A549 (cell line): ENCODE measurements at regions not wholly inside any gene's neighbourhood (a gene's known extent, or its start where the extent isn't known, plus 50 kb on each side); places are given as distances from the start of the nearest gene placed in this dataset.

Source experiments
- ATAC-seq, 2 experiments: fragments of 200-7000 bp in 1 of 2; fragments of >200 bp in 1 of 2; cut with Nextera tagmentation in 1 of 2; cut with Tn5 transposase in 1 of 2; 3 replicates each; pipeline versions ENCODE4 v1.8.0 to v1.9.1; 2018 to 2020; ENCODE audit warnings: mild to moderate bottlenecking in 1 of 2, moderate library complexity in 1 of 2
- CTCF ChIA-PET: fragments of 300-600 bp; sonication (Branson Sonifier 250); formaldehyde crosslinking; extraction: SDS; loops from one replicate; lab custom pipeline; 2021; ENCODE audit warnings: antibody characterized with exemption, inconsistent platforms; lab: Yijun Ruan, JAX
- POLR2A ChIA-PET: fragments of 350-600 bp; formaldehyde crosslinking; extraction: SDS; loops from one replicate; lab custom pipeline; 2021; ENCODE audit warnings: antibody characterized with exemption, inconsistent platforms; lab: Yijun Ruan, JAX
- DNase-seq, 2 experiments: peaks; one replicate each; pipeline versions ENCODE4 v3.0.0 to v3.0.0-alpha.2; 2011 to 2016; ENCODE audit warnings: low read depth in 1 of 2, low spot score in 1 of 2
- FAIRE-seq: peaks from 2 replicates; lab custom pipeline; 2011; peaks lifted over from hg19 to GRCh38; lab: Jason Lieb, UNC
- H3K27ac ChIP-seq, 2 experiments: fragments of >200 bp; sonication (Bioruptor Twin); formaldehyde crosslinking; 3 replicates each; pipeline ENCODE4 v1.5.1; 2016 to 2017
- H3K4me1 ChIP-seq: fragments of >200 bp; sonication (Bioruptor Twin); formaldehyde crosslinking; 3 replicates; pipeline ENCODE4 v1.6.1; 2016
- H3K4me2 ChIP-seq: fragments of >200 bp; sonication (Bioruptor Twin); formaldehyde crosslinking; 3 replicates; pipeline ENCODE4 v1.6.1; 2016
- H3K4me3 ChIP-seq: fragments of >200 bp; sonication (Bioruptor Twin); formaldehyde crosslinking; 3 replicates; pipeline ENCODE4 v1.5.1; 2016
- H3K9me3 ChIP-seq: fragments of >200 bp; sonication (Bioruptor Twin); formaldehyde crosslinking; 3 replicates; pipeline ENCODE4 v1.6.1; 2016
- BHLHE40 ChIP-seq: IDR thresholded peaks from 2 replicates; pipeline ENCODE4 v1.6.1; 2012; ENCODE audit warnings: low read depth, low read length, inconsistent platforms
- CBX2 ChIP-seq: fragments of 200-600 bp; sonication (generic); IDR thresholded peaks from 2 replicates; pipeline ENCODE4 v1.6.1; 2016; ENCODE audit warnings: low read depth, mild to moderate bottlenecking, borderline replicate concordance
- CBX8 ChIP-seq: fragments of 200-600 bp; sonication (generic); IDR thresholded peaks from 2 replicates; pipeline ENCODE4 v1.6.1; 2016
- CHD4 ChIP-seq: fragments of 200-600 bp; sonication (generic); IDR thresholded peaks from 2 replicates; pipeline ENCODE4 v1.6.1; 2016; ENCODE audit warnings: antibody characterized with exemption, mild to moderate bottlenecking, borderline replicate concordance
- EP300 ChIP-seq, 2 experiments: fragments of >200 bp; sonication (Bioruptor Twin); formaldehyde crosslinking; IDR thresholded peaks; 2 replicates in 1 of 2; 3 replicates in 1 of 2; pipeline ENCODE4 v1.6.1; 2016 to 2017
- FOXS1 ChIP-seq: fragments of 250-450 bp; sonication (Bioruptor Pico); IDR thresholded peaks from 2 replicates; pipeline ENCODE4 v1.5.0; 2020; ENCODE audit warnings: mild to moderate bottlenecking, moderate library complexity
- HOXB13 ChIP-seq: fragments of 250-450 bp; sonication (Bioruptor Pico); IDR thresholded peaks from 2 replicates; pipeline ENCODE4 v1.5.0; 2020; ENCODE audit warnings: low read depth, mild to moderate bottlenecking, moderate library complexity
- HOXB5 ChIP-seq: fragments of 250-450 bp; sonication (Bioruptor Pico); IDR thresholded peaks from 2 replicates; pipeline ENCODE4 v1.5.0; 2020; ENCODE audit warnings: mild to moderate bottlenecking, moderate library complexity
- RAD21 ChIP-seq, 2 experiments: fragments of >200 bp in 1 of 2; sonication (Bioruptor Twin) in 1 of 2; formaldehyde crosslinking in 1 of 2; IDR thresholded peaks in 1 of 2; conservative IDR thresholded peaks in 1 of 2; 2 replicates in 1 of 2; 3 replicates in 1 of 2; pipeline ENCODE4 v1.6.1; 2012 to 2018; ENCODE audit warnings: inconsistent platforms in 1 of 2
- RARB ChIP-seq: fragments of 250-450 bp; sonication (Bioruptor Pico); IDR thresholded peaks from 2 replicates; pipeline ENCODE4 v1.8.0; 2021; ENCODE audit warnings: mild to moderate bottlenecking, moderate library complexity
- RFX5 ChIP-seq: fragments of 450-650 bp; IDR thresholded peaks from 2 replicates; pipeline ENCODE4 v1.7.1; 2014; ENCODE audit warnings: antibody characterized with exemption, mild to moderate bottlenecking, moderate library complexity
- RNF2 ChIP-seq: fragments of 200-600 bp; sonication (generic); IDR thresholded peaks from 2 replicates; pipeline ENCODE4 v1.6.1; 2016; ENCODE audit warnings: low read depth, mild to moderate bottlenecking, antibody characterized with exemption, moderate library complexity, borderline replicate concordance
- TFCP2L1 ChIP-seq: fragments of 250-450 bp; sonication (Bioruptor Pico); IDR thresholded peaks from 2 replicates; pipeline ENCODE4 v1.5.0; 2021; ENCODE audit warnings: mild to moderate bottlenecking
- ZFP36 ChIP-seq: fragments of 450-650 bp; IDR thresholded peaks from 2 replicates; pipeline ENCODE4 v1.6.1; 2014; ENCODE audit warnings: borderline replicate concordance; ENCODE audit not compliant: partially characterized antibody
- ZSCAN20 ChIP-seq: fragments of 250-450 bp; sonication (Bioruptor Pico); IDR thresholded peaks from 2 replicates; pipeline ENCODE4 v1.8.0; 2022; ENCODE audit warnings: mild to moderate bottlenecking, moderate library complexity
- WGBS: methylation state at CpG from one replicate; pipeline ENCODE4 v1.1.6; 2017; ENCODE audit errors: missing lambda C conversion rate; 5-methylcytosine and 5-hydroxymethylcytosine counted together
- TF ChIP-seq, protein P1 (sequence below): IDR thresholded peaks from 2 replicates; pipeline ENCODE4 v1.6.1; 2012
- TF ChIP-seq, protein P2 (sequence below): IDR thresholded peaks from 2 replicates; pipeline ENCODE4 v1.6.1; 2012
- TF ChIP-seq, protein P3 (sequence below): IDR thresholded peaks from 2 replicates; pipeline ENCODE4 v1.6.1; 2012; ENCODE audit warnings: low read depth, borderline replicate concordance
- TF ChIP-seq, protein P4 (sequence below): fragments of 200-600 bp; sonication (generic); IDR thresholded peaks from 2 replicates; pipeline ENCODE4 v1.6.1; 2016; ENCODE audit warnings: antibody characterized with exemption, mild to moderate bottlenecking, moderate library complexity

DNA sequence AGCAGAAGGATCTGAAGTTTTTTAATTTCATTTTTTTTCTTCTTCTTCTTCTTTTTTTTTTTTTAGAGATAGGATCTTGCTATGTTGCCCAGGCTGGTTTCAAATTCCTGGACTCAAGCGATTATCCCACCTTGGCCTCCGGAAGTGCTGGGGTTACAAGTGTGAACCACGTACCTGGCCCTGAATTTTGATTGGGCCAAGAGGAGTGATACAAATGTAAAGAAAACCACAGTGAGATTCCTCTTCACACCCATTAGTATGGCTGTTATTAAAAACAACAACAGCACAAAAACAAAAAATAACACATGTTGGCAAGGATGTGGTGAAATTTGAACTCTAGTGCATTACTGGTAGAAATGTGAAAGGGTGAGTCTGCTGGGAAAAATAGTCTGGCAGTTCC is 79.1 kb downstream of the KLF4 start:
- FAIRE-seq (no peak), DNase-seq (no peak), ATAC-seq (no peak)
- no peak overlapping the region for H3K27ac ChIP-seq
- WGBS = 71% methylated on average over 3 of the region's 3 CpGs
- H3K4me3 ChIP-seq = no peak overlapping the region
- POLR2A ChIA-PET = no interaction called here
- H3K4me2 ChIP-seq = no peak overlapping the region
- no peak for TF ChIP-seq ZSCAN20 (CRISPR knock-in tag)
- H3K4me1 ChIP-seq = no peaks in the 10 kb centered on the region
- CTCF ChIA-PET = no interaction called here
- no peaks in the 10 kb centered on the region for H3K9me3 ChIP-seq

DNA sequence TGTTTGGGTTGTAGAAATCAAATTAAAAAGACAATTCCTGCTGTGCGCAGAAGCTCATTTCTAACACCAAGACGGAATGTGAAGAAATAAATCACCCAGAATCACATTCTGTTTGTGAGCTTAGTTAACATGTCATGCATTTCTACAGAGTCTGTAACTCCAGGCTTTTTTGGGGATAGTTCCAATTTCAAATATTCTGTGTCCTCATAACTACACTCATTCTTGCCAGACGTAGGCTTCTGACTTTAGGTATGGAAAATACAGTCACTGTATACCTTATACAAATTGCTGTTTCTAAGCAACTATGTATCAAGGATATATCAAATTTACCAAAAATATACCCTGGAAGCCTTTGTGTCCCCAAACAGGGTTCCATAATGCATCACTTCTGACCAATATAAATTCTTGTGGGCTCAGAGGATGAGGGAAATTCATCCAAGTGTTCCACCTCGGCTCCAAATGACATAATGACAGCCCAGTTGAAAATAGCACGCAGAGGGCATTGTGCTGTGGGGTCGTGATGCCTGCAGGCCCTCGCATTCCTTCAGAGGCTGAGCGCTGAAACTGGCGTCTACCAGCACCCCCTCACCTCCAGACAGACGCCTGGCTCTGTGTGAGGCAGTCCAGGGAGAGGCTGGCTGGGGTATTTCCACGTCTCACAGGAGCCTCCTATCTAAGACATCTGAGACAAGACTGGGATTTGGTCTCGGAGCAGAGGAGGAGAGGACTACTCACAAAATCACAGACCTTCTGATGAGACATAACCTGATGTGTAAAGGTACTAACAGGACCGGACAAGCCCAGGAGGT is 79.8 kb downstream of the KLF4 start:
- H3K4me3 ChIP-seq = no peak overlapping the region
- H3K27ac ChIP-seq = no peak overlapping the region
- CTCF ChIA-PET = interaction anchor here (1.0 to 1.5 kb wide), 2 partner anchors 13 to 69 kb away, joined by 3 to 4 read pairs; no protein-coding TSS in a partner anchor
- WGBS = 64% methylated on average over 13 of the region's 13 CpGs
- POLR2A ChIA-PET = no interaction called here
- ATAC-seq (no peak; a peak in 1 of 6 replicates), DNase-seq (no peak), FAIRE-seq (no peak)
- H3K9me3 ChIP-seq = no peaks in the 10 kb centered on the region
- no peaks in the 10 kb centered on the region for H3K4me1 ChIP-seq
- no peak for TF ChIP-seq RAD21 (conservative IDR thresholded peaks at IDR 0.05 in 1 of 2, IDR thresholded peaks at IDR 0.05 in 1 of 2)
- TF ChIP-seq CHD4 = no peak
- no peak for TF ChIP-seq BHLHE40
- no peak for TF ChIP-seq HOXB5 (CRISPR knock-in tag)
- no peak for TF ChIP-seq FOXS1 (CRISPR knock-in tag)
- TF ChIP-seq HOXB13 (CRISPR knock-in tag) = no peak
- TF ChIP-seq CBX8 = no peak
- no peak for TF ChIP-seq RNF2
- TF ChIP-seq, protein P1, sequence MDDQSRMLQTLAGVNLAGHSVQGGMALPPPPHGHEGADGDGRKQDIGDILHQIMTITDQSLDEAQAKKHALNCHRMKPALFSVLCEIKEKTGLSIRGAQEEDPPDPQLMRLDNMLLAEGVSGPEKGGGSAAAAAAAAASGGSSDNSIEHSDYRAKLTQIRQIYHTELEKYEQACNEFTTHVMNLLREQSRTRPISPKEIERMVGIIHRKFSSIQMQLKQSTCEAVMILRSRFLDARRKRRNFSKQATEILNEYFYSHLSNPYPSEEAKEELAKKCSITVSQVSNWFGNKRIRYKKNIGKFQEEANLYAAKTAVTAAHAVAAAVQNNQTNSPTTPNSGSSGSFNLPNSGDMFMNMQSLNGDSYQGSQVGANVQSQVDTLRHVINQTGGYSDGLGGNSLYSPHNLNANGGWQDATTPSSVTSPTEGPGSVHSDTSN = no peak
- TF ChIP-seq, protein P2, sequence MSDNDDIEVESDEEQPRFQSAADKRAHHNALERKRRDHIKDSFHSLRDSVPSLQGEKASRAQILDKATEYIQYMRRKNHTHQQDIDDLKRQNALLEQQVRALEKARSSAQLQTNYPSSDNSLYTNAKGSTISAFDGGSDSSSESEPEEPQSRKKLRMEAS = no peak
- no peak for TF ChIP-seq EP300 (IDR thresholded peaks at IDR 0.05)
- TF ChIP-seq ZFP36 = no peak
- TF ChIP-seq, protein P3, sequence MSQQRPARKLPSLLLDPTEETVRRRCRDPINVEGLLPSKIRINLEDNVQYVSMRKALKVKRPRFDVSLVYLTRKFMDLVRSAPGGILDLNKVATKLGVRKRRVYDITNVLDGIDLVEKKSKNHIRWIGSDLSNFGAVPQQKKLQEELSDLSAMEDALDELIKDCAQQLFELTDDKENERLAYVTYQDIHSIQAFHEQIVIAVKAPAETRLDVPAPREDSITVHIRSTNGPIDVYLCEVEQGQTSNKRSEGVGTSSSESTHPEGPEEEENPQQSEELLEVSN = no peak
- TF ChIP-seq, protein P4, sequence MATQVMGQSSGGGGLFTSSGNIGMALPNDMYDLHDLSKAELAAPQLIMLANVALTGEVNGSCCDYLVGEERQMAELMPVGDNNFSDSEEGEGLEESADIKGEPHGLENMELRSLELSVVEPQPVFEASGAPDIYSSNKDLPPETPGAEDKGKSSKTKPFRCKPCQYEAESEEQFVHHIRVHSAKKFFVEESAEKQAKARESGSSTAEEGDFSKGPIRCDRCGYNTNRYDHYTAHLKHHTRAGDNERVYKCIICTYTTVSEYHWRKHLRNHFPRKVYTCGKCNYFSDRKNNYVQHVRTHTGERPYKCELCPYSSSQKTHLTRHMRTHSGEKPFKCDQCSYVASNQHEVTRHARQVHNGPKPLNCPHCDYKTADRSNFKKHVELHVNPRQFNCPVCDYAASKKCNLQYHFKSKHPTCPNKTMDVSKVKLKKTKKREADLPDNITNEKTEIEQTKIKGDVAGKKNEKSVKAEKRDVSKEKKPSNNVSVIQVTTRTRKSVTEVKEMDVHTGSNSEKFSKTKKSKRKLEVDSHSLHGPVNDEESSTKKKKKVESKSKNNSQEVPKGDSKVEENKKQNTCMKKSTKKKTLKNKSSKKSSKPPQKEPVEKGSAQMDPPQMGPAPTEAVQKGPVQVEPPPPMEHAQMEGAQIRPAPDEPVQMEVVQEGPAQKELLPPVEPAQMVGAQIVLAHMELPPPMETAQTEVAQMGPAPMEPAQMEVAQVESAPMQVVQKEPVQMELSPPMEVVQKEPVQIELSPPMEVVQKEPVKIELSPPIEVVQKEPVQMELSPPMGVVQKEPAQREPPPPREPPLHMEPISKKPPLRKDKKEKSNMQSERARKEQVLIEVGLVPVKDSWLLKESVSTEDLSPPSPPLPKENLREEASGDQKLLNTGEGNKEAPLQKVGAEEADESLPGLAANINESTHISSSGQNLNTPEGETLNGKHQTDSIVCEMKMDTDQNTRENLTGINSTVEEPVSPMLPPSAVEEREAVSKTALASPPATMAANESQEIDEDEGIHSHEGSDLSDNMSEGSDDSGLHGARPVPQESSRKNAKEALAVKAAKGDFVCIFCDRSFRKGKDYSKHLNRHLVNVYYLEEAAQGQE = no peak
- no peak for TF ChIP-seq RFX5
- TF ChIP-seq TFCP2L1 (CRISPR knock-in tag) = no peak
- TF ChIP-seq CBX2 = no peak
- TF ChIP-seq RARB (CRISPR knock-in tag) = no peak
- TF ChIP-seq ZSCAN20 (CRISPR knock-in tag) = no peak
- H3K4me2 ChIP-seq = no peak overlapping the region
